G401 (cell line): ENCODE measurements at regions not wholly inside any gene's neighbourhood (a gene's known extent, or its start where the extent isn't known, plus 50 kb on each side); places are given as distances from the start of the nearest gene placed in this dataset.

ENCODE experiments used
- DNase-seq: peaks from one replicate; pipeline ENCODE4 v3.0.0-alpha.2; 2015; ENCODE audit warnings: low spot score
- in situ Hi-C: cut with HindIII; loops from 2 replicates; pipeline ENCODE4 v1.10.0; 2016; ENCODE audit warnings: low sequenced_read_pairs, mixed read lengths

DNA sequence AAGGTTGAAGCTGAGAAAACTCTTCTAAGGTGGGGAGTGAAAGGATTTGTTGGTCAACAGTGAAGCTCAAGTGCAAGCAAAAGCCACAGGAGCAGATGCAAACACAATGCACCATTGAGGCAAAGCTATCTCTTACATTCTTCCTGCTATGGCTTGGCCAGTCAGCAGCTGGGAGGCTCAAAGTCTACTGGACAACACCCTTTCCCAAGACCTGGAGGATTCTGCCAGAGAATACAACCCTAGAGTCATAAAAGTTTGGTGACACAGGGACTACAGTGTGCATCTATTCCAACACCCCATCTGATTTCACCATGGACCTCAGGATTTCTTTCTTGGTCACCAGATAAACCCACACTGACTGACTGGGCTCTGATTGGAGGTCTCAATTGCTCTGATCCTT, 342.0 kb downstream of the HRH4 start:
- DNase-seq = no peak
- in situ Hi-C loops = no loop called here

DNA sequence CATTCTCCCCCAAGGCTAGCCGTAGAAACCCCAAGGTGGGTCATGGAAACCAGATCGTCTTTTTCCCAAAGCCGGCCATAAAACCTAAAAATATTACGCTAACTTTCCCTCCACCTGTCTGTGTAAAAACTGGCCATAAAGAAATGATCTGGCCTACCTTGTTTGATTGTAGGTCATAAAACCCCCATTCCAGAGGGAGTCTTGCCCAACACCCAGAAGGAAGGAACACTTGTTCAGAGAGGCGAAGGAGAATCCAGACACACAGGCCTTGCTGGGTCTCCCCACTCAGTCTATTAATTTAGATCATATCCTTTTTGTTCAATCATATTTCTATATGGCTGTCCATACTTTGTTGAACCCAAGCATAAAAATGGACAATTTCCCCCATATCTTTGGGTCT, 344.7 kb downstream of the HRH4 start:
- DNase-seq = no peak

DNA sequence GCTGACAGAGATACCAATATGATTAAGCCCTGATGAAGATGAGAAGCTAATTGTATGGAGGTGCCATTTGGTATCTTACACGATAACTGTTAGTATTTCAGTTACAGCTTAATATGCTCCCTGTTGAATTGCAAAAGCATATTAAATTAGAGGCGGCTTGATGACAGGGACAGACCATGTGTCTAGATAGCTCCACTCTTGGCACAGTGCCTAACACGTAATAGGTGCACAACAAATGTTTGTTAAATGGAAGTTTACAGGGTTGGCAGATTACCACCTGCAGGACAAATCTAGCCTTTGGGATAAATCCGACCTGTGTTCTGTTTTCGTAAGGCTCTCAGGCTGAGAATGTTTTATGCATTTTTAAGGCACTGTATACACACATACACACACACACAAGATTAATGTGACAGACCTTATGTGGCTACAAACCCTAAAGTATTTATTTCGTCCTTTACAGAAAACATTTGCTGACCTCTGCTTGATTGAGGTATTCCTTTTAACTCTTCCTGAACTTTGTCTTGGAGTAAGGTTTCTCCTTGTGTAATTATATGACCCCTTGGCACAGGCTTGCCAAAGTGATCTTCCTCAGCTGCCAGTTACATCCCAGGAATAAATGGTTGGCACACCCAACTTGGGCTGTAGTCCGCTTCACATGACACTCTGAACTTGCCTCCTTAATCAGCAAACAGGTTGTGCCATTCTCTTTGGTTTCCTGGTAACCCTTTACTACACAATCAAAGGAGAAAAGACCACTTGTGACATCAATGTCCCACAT, 348.9 kb downstream of the HRH4 start:
- in situ Hi-C loops = no loop called here
- no peak for DNase-seq

More for the DNA sequence above, 344.7 kb downstream of the HRH4 start:
- in situ Hi-C loops = no loop called here

DNA sequence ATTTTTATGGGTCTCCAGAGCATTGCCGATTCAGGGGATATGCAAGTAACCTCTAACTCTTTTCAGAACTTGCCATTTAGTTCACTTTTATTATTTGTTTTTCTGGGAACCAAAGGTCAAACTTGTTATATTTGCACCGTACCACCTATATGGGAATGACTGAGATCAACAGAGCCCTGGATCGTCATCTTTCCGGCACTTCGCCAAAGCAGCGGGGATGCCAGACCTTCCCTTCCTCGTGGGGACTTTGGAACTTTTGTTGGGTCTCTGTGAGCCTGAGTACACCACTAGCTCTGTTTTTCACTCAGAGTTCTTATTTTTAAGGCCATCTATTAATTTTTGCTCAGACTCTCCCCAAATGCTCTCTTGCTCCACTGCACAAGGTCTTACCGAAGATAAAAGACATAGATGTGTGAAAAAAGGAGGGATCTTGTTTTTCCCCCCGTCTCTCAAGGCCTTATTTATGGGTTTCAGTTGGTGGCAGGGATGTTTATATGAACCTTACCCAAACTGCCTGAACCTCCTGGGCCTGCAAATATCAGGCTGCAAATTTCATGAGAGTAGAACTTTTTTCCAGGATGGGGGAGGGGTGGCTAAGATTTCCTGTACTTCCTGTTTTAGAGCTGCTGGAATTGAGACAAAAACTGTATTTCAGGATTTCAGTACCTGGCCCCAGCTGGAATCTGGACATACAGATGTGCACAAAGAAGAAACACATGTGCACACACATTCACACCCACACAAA, 350.3 kb downstream of the HRH4 start:
- DNase-seq = no peak
- in situ Hi-C loops = no loop called here

DNA sequence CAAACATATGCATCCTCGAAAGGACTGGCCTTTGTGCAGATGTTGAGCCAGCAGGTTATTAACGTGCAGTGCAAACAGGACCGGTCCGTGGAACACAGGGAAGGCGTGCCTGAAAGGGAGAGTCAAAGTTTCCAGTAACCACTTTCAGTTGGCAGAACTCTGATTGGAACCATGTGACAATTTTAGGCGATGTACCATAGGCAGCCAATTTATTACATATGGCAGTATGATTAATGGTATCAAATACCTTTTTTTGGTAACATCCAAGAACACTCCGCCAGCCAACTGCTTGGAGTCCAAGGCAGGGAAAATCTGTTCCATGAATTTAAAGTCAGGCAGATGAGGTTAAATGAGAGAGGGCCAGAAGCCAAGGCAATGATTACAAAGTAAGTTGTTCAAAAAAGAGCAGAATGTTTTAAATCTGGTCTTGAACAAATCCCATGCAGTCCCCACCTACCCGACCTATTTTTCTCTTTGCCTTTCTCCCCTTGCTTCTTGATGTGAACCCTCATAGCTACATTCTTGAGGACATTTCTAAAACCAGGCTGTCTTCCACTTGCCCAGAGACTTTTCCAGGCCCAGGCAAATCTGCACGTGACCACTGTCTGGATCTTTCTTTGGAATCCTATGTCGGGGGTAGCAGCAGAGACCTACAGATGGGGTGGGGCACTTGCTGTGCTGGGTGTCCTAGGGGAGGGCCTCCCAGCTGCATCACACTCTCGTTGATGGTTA, 351.7 kb downstream of the HRH4 start:
- in situ Hi-C loops = no loop called here
- no peak for DNase-seq

DNA sequence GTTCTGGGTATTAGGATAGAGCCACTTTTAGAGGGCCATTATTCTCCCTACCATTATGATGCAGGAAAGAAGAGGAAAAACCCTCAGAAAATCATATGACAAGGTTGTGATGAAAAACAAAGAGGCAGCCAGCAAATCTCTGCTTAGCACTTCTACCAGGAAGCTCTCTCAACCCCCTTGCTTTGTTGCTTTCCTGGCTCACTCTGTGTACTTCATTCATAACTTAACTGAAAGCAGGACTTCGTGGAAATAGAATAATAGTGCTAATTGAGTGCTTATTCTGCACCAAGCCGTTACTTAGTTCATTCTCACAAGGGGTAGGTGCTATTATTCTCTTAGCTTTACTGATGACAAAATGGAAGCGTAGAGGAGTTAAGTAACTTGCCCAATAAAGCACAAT, 354.1 kb downstream of the HRH4 start:
- no peak for DNase-seq
- in situ Hi-C loops = no loop called here

DNA sequence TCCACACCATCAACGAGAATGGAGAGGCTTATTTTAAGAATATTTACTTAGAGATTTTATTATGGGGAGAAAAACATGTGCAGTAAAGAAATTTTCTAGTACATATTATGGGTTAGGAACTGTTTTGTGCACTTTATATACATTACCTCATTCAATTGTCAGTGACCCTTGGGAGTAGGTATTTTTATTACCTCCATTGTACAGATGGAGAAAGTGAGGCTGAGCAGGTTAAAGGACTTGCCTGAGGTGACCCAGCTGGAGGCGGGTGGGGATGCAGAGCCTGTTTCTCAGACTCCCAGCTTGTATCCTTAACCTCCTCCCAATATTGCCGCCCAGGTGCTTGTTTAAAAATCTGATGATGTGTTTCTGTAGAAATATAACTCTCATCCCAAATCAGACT, 356.7 kb downstream of the HRH4 start:
- in situ Hi-C loops = no loop called here
- DNase-seq = no peak

DNA sequence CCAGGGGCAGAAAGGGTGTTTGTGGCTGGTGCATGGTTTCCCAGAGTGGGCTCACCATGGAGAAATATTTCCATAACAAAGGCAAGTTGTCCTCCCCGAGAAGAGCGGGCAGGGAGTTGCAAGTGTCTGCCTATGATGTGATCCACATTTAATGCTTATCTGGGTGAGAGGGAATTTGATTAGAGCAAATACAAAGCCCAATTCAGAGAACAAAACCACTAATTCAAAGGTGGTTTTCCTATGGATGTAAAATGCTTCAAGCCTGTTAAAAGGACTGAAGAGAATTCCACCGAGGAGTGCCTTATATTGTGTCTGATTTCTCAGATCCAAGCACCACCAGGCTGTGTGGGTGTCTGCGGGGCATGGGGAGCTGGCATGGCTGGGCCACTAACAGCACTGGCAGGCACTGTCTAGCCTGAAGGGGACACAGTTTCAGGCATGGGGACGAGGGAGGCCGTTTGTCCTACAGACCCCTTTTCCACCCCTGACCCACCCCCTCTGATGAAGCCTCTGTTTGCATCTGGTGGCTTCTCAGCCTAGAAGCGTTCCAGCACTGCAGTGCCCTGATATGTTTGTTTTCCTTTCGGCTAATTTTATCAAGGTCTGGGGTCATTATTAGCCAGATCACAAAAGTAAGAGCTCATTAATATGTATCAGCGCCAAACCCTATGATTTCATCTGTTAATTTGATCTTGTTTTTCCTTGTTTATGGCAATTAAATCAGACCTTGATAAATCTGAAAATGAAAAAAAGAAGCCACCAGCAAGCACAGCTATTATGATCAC, 357.3 kb downstream of the HRH4 start:
- peak; percentile 63 for DNase-seq
- in situ Hi-C loops = no loop called here

DNA sequence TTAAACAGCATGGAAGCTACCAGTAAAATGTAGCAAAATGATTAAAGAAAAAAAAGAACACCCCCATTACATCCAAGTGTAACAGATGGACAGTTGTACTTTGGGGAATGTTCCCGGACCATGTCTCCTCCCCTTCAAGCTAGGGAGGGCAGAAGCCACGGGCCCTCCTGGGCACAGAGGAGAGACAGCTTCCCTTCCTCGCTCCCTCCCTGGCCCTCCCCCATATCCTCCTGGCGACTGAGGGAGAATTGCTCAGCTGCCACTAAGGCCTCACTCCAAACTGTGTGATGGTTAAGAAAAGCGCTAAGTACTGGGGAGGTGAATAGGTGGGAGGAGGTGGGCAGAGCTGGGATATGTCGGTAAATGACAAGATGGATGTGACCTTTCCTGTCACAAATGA, 358.0 kb downstream of the HRH4 start:
- in situ Hi-C loops = no loop called here
- DNase-seq = peak; percentile 99

DNA sequence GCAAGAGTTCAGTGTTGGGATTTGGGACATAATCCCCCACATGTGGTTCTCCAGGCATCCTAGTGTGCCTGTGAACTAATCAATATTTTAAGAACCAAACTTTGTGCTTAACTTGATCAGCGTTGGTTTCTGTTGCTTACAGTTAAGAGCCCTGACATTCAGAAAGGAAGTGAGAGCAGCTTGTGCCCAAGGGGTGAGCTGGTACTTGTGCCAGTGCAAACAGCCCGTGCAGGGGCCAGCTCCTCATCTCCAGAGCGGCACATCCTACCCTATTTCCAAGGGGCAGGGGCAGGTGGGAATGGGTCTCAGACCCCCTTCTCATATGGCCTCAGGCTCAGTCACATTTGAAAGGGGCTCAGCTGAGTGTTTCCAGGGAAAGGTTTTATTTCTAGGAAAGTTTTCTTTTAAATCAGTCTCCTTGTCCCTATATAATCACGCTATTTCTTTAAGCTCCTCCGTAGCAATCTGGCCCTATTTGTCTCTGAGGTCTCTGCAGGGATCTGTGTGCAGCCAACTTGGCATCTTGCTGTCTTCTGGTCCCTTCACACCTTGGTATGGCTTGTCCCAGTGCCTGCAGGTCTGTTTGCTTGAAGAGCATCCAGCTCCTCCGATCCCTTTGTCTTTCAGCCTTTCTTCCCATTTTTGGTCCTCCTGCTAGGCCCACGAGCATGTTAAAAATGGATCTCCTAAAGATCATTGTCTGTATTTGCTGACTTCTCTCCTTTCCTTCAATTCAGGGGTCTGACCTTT, 358.9 kb downstream of the HRH4 start:
- in situ Hi-C loops = no loop called here

DNA sequence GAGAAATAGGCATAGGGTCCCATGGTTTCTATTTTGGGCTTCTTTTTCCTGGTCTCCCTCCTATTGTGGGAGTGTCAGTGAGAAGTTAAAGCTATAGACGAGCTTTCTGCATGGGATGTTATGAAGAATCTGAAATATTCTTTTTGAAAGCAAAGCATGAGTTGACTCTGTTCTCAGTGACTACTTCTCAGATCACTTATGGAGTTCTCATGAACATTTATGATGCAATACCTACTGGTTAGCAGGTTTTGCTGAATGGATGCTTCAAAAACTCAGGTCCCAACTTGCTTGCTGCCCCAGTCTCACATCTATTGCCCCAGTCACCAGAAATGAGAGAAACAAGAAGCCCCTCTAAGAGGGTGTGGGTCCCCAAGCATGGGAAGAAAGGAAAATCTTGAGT, 365.0 kb downstream of the HRH4 start:
- no peak for DNase-seq
- in situ Hi-C loops = no loop called here

More for the DNA sequence above, 358.9 kb downstream of the HRH4 start:
- peak; percentile 98 for DNase-seq

DNA sequence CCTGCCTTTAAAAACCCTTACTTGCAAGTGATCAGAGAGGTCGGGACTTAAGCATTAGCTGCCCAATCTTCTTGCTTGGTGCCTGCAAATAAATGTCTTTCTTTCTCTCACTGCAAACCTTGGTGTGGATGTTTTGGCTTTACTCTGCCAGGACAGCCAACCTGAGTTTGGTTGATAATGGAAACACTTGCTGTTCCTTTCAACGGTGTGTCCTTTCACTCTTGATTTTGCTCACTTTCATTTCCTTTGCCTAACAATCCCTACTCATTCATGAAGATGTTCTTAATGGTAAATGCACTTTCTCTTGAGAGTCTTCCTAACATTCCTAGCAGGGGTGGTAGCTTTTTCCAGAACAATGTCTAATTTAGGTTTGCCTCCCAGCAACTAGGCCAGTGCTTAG, 366.2 kb downstream of the HRH4 start:
- in situ Hi-C loops = no loop called here
- DNase-seq = no peak

DNA sequence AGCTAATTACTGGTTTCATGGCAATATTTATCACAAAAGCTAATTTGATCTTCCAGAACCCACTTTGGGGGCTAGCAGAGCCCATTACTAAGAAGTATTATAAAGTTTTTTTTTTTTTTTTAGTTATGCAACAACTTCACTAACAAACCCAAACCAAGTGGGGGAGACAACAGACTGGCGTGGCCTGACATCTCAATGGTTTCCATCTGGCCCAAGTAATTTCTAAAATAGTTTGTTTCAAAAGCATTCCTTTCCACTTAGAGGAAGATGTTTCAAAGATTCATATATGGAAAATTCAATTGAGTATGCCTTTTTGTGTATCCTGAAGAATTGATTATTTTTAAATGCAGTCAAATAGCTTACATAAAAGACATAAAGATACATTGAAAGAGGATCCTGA, 367.1 kb downstream of the HRH4 start:
- in situ Hi-C loops = no loop called here
- DNase-seq = no peak

DNA sequence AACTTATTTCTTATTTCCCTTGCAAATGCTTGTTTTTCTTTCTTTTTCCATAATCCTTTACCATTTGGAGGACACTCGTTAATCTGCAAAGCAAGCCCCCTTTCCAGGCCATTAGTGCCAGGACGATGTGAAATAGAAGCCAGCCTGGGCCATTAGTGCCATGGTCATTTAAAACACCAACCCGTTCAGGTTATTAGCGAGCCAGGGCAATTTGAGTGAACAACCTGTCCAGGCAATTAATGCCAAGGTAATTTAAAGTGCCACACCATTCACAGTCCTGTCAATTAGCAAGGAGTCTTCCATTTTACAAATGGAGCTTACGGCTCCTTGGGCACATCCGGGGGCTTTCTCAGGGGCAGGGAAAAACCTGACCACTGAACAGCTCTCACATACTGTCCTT, 370.6 kb downstream of the HRH4 start:
- in situ Hi-C loops = no loop called here
- DNase-seq = peak; percentile 93

DNA sequence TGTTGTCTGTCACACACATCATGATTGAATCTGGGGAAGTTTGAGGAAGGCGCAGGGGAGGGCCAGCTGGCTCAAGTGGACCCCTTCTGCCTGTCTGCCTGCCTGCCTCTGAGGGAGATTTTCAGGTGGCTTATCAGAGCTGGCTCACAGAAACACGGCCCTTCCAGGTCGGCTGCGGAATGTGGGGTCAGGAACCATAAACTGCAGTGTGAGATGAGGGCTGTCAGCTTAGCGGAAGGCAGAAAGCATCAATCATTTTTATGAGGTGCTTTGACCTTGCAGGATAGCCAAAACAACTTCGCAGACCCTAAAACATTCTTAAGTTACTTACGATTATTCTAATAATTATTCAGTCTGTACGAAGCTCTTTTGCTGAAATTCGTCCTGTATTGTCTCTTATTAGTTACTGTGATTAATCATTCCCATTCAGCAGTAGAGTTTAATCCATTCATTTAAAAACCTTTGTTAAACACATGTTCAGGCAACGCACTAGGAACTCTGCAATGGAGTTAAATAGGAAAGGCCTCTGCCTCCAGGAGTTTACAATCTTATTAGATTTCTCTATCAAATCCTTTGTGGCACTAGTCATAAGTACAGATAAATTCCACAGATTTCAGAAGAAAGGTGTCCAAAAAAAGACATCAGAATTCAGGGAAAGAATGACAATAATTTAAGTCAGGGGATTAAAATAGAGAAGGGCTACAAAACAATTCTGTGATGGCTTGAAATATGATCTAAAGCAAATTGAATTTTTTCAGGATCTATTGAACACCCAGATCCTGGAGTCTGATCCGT, 371.6 kb downstream of the HRH4 start:
- in situ Hi-C loops = no loop called here
- peak; percentile 78 for DNase-seq

DNA sequence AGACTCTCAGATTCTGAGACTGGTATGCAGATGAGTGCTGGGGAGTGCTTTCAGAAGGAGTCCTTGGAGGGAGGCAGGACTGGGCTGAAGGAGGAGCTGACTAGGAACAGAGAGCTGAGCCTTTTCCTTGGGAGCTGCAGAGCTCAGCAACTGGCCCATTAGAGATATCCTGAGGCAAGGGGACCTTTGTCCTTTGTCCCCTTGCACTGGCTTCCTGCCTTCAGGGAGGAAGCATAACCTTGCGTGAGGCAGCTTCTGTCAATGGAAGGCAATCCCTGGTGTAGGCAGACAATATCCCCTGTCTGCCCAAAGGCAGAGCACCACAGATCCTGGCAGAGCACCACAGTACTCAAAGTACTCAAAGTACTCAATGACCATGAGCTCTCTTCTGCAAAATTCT, 375.3 kb downstream of the HRH4 start:
- in situ Hi-C loops = no loop called here
- no peak for DNase-seq

DNA sequence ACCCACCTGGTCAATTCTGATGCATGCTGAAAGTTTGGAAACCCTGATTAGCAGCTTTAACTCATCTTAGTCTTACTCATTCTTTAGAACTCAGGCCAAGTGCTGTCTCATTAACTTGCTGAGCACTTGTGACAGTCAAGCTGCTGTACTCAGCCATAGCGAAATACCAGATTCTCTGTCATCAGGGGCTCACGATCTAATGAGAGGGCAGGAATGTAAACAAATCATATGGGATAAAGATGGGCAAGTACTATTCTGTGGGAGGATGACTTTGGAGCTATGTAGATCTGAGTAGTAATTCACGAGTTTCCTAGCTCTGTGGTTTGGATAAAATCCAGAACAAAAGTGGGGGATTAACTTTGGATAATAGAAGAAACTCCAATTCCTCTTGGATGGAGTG, 376.6 kb downstream of the HRH4 start:
- in situ Hi-C loops = no loop called here
- DNase-seq = peak; percentile 59

DNA sequence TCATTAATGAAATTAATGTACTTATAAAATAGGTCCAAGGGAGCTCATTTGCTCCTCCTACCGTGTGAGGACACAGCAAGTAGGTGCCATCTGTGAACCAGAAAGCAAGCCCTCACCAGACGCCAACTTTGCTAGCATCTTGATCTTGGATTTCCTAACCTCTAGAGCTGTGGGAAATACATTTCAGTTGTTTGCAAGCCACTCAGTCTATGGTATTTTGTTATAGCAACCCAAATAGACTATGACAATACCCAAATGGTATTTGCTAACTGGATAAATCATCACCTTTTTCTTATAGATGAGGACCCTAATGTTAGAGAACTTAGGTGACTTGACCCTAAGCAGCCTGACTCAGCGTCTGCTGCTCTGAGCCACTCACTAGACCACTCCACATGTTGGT, 379.6 kb downstream of the HRH4 start:
- DNase-seq = no peak
- in situ Hi-C loops = no loop called here
